OCI-LY1 (cell line): ENCODE measurements at regions not wholly inside any gene's neighbourhood (a gene's known extent, or its start where the extent isn't known, plus 50 kb on each side); places are given as distances from the start of the nearest gene placed in this dataset.
"Not testable (repeated sequence)": the region's sequence is repeated elsewhere in the genome, so short reads cannot be mapped to it uniquely, and the experiment has no call there.

Experiments
- H2AFZ ChIP-seq: fragments of 200-600 bp; sonication (generic), shearing (Covaris generic); 2 replicates; pipeline ENCODE4 v1.6.0; 2014; ENCODE audit warnings: antibody characterized with exemption, mild to moderate bottlenecking, low read length
- H3F3A ChIP-seq: fragments of 200-600 bp; sonication (generic), shearing (Covaris generic); 2 replicates; pipeline ENCODE4 v1.6.0; 2014; ENCODE audit warnings: mild to moderate bottlenecking, antibody characterized with exemption, low read length, moderate library complexity; ENCODE audit not compliant: insufficient read depth
- H3K27ac ChIP-seq: fragments of 200-600 bp; sonication (generic); 2 replicates; pipeline ENCODE4 v1.5.1; 2014; ENCODE audit warnings: low read length, mixed run types, mild to moderate bottlenecking, low read depth; ENCODE audit not compliant: poor library complexity, severe bottlenecking
- H3K27me3 ChIP-seq: fragments of 200-600 bp; sonication (generic); 2 replicates; pipeline ENCODE4 v1.6.0; 2014; ENCODE audit warnings: antibody characterized with exemption, mild to moderate bottlenecking, low read length, moderate library complexity; ENCODE audit not compliant: insufficient read depth
- H3K36me3 ChIP-seq: fragments of 200-600 bp; sonication (generic); 2 replicates; pipeline ENCODE4 v1.6.1; 2014; ENCODE audit warnings: mild to moderate bottlenecking, antibody characterized with exemption, low read length, moderate library complexity, mixed read lengths; ENCODE audit not compliant: insufficient read depth
- H3K4me1 ChIP-seq: fragments of 200-600 bp; sonication (generic); 2 replicates; pipeline ENCODE4 v1.5.1; 2014; ENCODE audit warnings: mild to moderate bottlenecking, low read length, moderate library complexity; ENCODE audit not compliant: insufficient read depth, severe bottlenecking
- H3K4me2 ChIP-seq: fragments of 200-600 bp; sonication (generic), shearing (Covaris generic); 2 replicates; pipeline ENCODE4 v1.6.1; 2014; ENCODE audit warnings: low read length
- H3K4me3 ChIP-seq: fragments of 200-600 bp; sonication (generic); 2 replicates; pipeline ENCODE4 v1.5.1; 2014; ENCODE audit warnings: low read length, low read depth, mild to moderate bottlenecking, mixed read lengths; ENCODE audit not compliant: poor library complexity, severe bottlenecking
- H3K79me2 ChIP-seq: fragments of 200-600 bp; shearing (Covaris generic); 2 replicates; pipeline ENCODE4 v1.6.1; 2016; ENCODE audit warnings: mixed run types, low read length, mixed read lengths; ENCODE audit not compliant: insufficient read depth
- H3K9ac ChIP-seq: fragments of 200-600 bp; sonication (generic), shearing (Covaris generic); 2 replicates; pipeline ENCODE4 v1.6.1; 2014; ENCODE audit warnings: mild to moderate bottlenecking, low read length, mixed read lengths
- H3K9me2 ChIP-seq: fragments of 200-600 bp; sonication (generic), shearing (Covaris generic); 2 replicates; pipeline ENCODE4 v1.6.1; 2014; ENCODE audit warnings: low read depth, mild to moderate bottlenecking, low read length, mixed read lengths
- H3K9me3 ChIP-seq: fragments of 200-600 bp; shearing (Covaris generic); 2 replicates; pipeline ENCODE4 v1.6.1; 2014; ENCODE audit warnings: low read length, mixed read lengths
- H4K20me1 ChIP-seq: fragments of 200-600 bp; sonication (generic), shearing (Covaris generic); 2 replicates; pipeline ENCODE4 v1.6.0; 2016; ENCODE audit warnings: mild to moderate bottlenecking, low read length; ENCODE audit not compliant: insufficient read depth
- EZH2 ChIP-seq: fragments of 200-600 bp; sonication (generic), shearing (Covaris generic); IDR thresholded peaks from 2 replicates; pipeline ENCODE4 v1.8.0; 2017; ENCODE audit warnings: borderline replicate concordance, mixed run types, mild to moderate bottlenecking, antibody characterized with exemption, low read length, moderate library complexity, mixed read lengths
- TF ChIP-seq, protein P1 (sequence below): fragments of 200-600 bp; sonication (generic), shearing (Covaris generic); IDR thresholded peaks from 2 replicates; pipeline ENCODE4 v1.5.1; 2017; ENCODE audit warnings: mild to moderate bottlenecking, antibody characterized with exemption, low read length, moderate library complexity, mixed read lengths

DNA sequence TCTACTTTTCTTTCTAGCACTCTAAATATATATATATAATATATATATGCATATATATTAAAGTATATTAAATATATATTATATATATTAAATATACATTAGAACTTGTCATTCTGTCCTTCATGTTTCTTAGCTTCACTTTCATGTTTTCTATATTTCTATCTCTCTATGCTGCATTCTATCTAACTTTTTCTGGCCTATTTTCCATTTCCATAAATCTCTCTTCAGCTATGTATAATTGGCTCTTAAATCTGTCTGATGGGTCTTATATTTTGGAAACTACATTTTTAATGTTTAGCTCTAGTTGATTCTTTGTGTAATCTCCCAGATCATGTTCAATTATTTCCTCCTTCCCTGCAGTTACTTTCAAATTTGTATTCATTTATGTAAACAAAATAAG lies 72.2 kb downstream of the MTNR1B start:
- H3K27me3 ChIP-seq = no peaks in the 10 kb centered on the region
- H3K36me3 ChIP-seq = no peaks in the 10 kb centered on the region
- no peaks in the 10 kb centered on the region for H3K4me1 ChIP-seq
- no peak overlapping the region for H3K9ac ChIP-seq
- no peak overlapping the region for H3K4me3 ChIP-seq
- no peaks in the 10 kb centered on the region for H3K9me3 ChIP-seq
- H3K4me2 ChIP-seq = no peak overlapping the region
- no peaks in the 10 kb centered on the region for H3K9me2 ChIP-seq
- H2AFZ ChIP-seq = no peak overlapping the region
- no peaks in the 10 kb centered on the region for H3F3A ChIP-seq
- no peak overlapping the region for H3K27ac ChIP-seq
- no peaks in the 10 kb centered on the region for H3K79me2 ChIP-seq
- H4K20me1 ChIP-seq = no peaks in the 10 kb centered on the region
- no peak for TF ChIP-seq EZH2
- TF ChIP-seq, protein P1, sequence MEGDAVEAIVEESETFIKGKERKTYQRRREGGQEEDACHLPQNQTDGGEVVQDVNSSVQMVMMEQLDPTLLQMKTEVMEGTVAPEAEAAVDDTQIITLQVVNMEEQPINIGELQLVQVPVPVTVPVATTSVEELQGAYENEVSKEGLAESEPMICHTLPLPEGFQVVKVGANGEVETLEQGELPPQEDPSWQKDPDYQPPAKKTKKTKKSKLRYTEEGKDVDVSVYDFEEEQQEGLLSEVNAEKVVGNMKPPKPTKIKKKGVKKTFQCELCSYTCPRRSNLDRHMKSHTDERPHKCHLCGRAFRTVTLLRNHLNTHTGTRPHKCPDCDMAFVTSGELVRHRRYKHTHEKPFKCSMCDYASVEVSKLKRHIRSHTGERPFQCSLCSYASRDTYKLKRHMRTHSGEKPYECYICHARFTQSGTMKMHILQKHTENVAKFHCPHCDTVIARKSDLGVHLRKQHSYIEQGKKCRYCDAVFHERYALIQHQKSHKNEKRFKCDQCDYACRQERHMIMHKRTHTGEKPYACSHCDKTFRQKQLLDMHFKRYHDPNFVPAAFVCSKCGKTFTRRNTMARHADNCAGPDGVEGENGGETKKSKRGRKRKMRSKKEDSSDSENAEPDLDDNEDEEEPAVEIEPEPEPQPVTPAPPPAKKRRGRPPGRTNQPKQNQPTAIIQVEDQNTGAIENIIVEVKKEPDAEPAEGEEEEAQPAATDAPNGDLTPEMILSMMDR = no peak

DNA sequence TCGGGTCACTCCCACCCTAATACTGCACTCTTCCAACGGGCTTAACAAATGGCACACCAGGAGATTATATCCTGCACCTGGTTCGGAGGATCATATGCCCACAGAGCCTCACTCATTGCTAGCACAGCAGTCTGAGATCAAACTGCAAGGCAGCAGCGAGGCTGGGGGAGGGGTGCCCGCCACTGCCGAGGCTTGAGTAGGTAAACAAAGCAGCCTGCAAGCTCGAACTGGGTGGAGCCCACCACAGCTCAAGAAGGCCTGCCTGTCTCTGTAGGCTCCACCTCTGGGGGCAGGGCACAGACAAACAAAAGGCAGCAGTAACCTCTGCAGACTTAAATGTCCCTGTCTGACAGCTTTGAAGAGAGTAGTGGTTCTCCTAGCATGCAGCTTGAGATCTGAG lies 73.7 kb downstream of the MTNR1B start:
- H4K20me1 ChIP-seq, H3F3A ChIP-seq, H3K27me3 ChIP-seq, H3K4me1 ChIP-seq, H3K4me3 ChIP-seq, H2AFZ ChIP-seq, H3K9me3 ChIP-seq, H3K4me2 ChIP-seq, H3K9me2 ChIP-seq, H3K27ac ChIP-seq, H3K36me3 ChIP-seq, H3K79me2 ChIP-seq, H3K9ac ChIP-seq: not testable (repeated sequence)

DNA sequence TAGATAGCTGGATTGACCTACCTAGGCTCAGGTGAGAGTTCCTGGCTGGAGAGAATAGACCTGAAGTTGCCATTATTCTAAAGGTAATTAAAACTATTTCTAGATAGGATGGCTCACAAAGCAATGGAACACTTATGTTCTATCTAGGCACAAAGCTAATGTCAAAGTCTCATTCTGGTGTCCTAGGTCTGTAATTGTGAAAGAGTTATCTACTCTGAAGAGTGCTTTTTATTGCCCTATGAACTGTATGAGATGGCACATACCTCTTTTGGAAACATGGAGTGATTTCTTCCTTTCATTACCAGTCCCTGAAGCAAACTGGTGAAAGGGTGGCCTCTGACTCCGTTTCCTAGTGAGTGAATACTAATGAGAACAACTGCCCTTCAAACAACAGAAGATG lies 80.3 kb downstream of the MTNR1B start:
- H3K79me2 ChIP-seq = no peaks in the 10 kb centered on the region
- H3K4me3 ChIP-seq = no peak overlapping the region
- H2AFZ ChIP-seq = no peak overlapping the region
- no peaks in the 10 kb centered on the region for H3K27me3 ChIP-seq
- no peak overlapping the region for H3K9ac ChIP-seq
- H3K9me3 ChIP-seq = no peaks in the 10 kb centered on the region
- H3K27ac ChIP-seq = no peak overlapping the region
- H3K4me2 ChIP-seq = no peak overlapping the region
- H3K9me2 ChIP-seq = no peaks in the 10 kb centered on the region
- no peaks in the 10 kb centered on the region for H3K4me1 ChIP-seq
- no peaks in the 10 kb centered on the region for H4K20me1 ChIP-seq
- H3F3A ChIP-seq = no peaks in the 10 kb centered on the region
- no peaks in the 10 kb centered on the region for H3K36me3 ChIP-seq
- TF ChIP-seq EZH2 = no peak
- TF ChIP-seq, protein P1 = no peak

DNA sequence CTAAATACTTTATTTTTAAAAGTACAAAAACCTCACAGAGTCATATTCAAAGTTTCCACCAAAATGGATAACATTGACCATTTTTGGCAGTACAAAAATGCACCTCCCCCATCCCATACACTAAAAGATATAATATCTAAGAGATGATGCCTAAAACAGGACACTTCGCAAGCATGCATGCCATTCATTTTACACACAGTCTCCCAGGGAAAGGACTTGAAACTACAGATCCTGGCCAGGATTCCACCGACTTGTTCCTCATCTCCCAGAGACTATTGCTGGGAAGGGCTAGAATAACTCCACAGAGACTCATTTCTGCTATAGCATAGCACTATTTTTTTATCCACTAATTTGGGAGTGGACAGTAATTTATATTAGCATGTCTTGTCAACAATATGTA lies 81.7 kb downstream of the MTNR1B start:
- Histone ChIP-seq H3K36me3 (no peaks in the 10 kb centered on the region), H3F3A (no peaks in the 10 kb centered on the region), H4K20me1 (no peaks in the 10 kb centered on the region), H3K9me2 (no peaks in the 10 kb centered on the region), H3K27me3 (no peaks in the 10 kb centered on the region), H2AFZ (no peak overlapping the region), H3K9ac (no peak overlapping the region), H3K4me2 (no peak overlapping the region), H3K27ac (no peak overlapping the region), H3K4me3 (no peak overlapping the region), H3K79me2 (no peaks in the 10 kb centered on the region), H3K4me1 (no peaks in the 10 kb centered on the region), H3K9me3 (no peaks in the 10 kb centered on the region)
- TF ChIP-seq, protein P1 = no peak
- no peak for TF ChIP-seq EZH2
